ENCODE measurements at regions not wholly inside any gene's neighbourhood (a gene's known extent, or its start where the extent isn't known, plus 50 kb on each side); places are given as distances from the start of the nearest gene placed in this dataset.

DNA sequence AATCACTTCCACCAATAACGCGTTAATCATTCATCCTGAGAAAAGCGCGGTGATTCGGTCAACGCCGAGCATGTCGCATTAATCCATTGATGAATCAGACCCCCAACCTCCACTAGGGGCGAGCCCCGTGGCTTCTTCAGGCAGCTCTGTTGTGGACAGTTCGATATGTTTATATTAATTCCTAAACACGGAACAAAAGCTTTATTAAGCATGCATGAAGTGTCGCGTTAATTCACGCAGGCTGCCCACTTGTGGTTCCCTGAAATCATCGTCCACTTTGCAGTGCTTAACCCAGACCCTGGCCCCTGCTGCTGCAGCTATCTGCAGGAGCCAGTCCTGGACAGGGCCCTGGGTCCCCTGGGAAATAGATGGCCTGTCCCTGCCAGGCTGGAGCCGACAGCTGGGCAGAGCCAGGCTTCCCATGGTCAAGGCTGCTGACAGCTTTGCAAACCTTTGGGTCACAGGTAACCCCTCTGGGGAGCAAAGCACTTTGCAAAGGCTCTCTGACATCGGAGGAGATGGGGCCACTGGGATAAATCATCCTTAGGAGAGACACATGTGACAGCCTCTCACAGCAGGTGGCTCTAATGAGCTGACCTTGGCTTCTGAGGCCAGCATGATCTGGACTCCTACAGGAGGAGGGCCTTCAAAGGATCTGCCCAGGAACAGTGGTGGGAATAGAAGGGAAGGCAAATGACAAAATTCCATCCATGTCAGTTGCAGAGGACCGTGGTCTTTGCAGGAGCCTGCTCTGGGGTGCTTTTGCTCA, 137.0 kb upstream of the AJAP1 start:
- Histone ChIP-seq H3K4me3 (ENCODE audit: low read length) (no peak overlapping the region), H3K9me3 (ENCODE audit: control insufficient read depth, low read length) (no peaks in the 10 kb centered on the region), H3K4me1 (ENCODE audit: control insufficient read depth, insufficient read depth, low read length) (no peaks in the 10 kb centered on the region), H3K27ac (ENCODE audit: low read length) (no peak overlapping the region), H3K27me3 (ENCODE audit: control insufficient read depth, insufficient read depth) (no peaks in the 10 kb centered on the region)
- 79% methylated on average over 19 of the region's 19 CpGs for WGBS
- DNase-seq (no peak), ATAC-seq (no peak)
- intact Hi-C loops (cut with DNase I) = no loop called here

DNA sequence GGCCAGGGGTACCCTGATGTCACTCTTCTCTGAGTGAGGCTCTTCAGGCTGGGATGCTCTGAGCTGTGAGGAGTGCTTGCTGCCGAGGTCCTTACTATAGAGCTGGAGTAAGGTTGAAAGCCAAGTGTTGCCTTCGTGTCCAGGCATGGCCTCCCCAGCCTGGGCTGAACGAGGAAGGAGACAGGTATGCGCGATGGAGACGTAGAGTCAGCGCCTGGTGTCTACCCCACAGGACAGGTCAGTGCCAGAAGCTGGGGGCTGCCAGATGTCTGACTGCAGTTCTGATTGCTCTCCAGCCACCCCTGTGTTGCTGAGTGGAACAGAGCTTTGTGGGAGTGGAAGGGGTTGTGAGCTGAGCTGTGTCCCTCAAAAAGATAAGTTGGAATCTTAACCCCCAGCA, 135.8 kb upstream of the AJAP1 start:
- intact Hi-C loops (cut with DNase I) = no loop called here
- no peaks in the 10 kb centered on the region for H3K4me1 ChIP-seq (ENCODE audit: control insufficient read depth, insufficient read depth, low read length)
- H3K27ac ChIP-seq (ENCODE audit: low read length) = no peak overlapping the region
- no peaks in the 10 kb centered on the region for H3K27me3 ChIP-seq (ENCODE audit: control insufficient read depth, insufficient read depth)
- no peak overlapping the region for H3K4me3 ChIP-seq (ENCODE audit: low read length)
- no peaks in the 10 kb centered on the region for H3K9me3 ChIP-seq (ENCODE audit: control insufficient read depth, low read length)
- DNase-seq = no peak
- WGBS = 91% methylated on average over 7 of the region's 7 CpGs
- no peak for ATAC-seq

GRCh38 chr1:4519954-4520353, 134.5 kb upstream of the AJAP1 start:
- WGBS = 92% methylated on average over 6 of the region's 6 CpGs
- ATAC-seq (no peak), DNase-seq (no peak)
- intact Hi-C loops (cut with DNase I) = no loop called here
- Histone ChIP-seq H3K27me3 (ENCODE audit: control insufficient read depth, insufficient read depth) (no peaks in the 10 kb centered on the region), H3K4me1 (ENCODE audit: control insufficient read depth, insufficient read depth, low read length) (no peaks in the 10 kb centered on the region), H3K27ac (ENCODE audit: low read length) (no peak overlapping the region), H3K9me3 (ENCODE audit: control insufficient read depth, low read length) (no peaks in the 10 kb centered on the region), H3K4me3 (ENCODE audit: low read length) (no peak overlapping the region)

DNA sequence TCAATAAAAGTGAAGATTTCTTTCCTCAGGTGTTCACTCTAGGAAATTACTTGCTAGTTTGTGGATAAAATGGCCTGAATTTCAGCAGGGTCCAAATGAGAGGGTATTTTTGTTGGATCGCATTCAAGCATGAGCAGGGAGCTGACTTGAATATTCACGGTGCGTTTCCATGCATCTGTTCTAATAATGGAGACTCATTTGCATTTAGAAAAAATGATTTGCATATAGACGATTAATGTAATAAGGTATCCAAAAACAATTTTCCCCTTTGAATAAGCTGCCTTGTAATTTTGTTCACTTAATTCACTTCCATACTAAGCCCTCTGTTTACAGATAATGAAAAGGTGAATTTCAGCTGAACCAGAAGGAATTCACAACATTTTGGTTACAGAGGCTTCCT, 130.9 kb upstream of the AJAP1 start:
- DNase-seq (no peak), ATAC-seq (no peak)
- 71% methylated on average over 4 of the region's 4 CpGs for WGBS
- H3K27me3 ChIP-seq (ENCODE audit: control insufficient read depth, insufficient read depth) = no peaks in the 10 kb centered on the region
- H3K9me3 ChIP-seq (ENCODE audit: control insufficient read depth, low read length) = no peaks in the 10 kb centered on the region
- no peak overlapping the region for H3K4me3 ChIP-seq (ENCODE audit: low read length)
- no peak overlapping the region for H3K27ac ChIP-seq (ENCODE audit: low read length)
- no peaks in the 10 kb centered on the region for H3K4me1 ChIP-seq (ENCODE audit: control insufficient read depth, insufficient read depth, low read length)
- intact Hi-C loops (cut with DNase I) = no loop called here

DNA sequence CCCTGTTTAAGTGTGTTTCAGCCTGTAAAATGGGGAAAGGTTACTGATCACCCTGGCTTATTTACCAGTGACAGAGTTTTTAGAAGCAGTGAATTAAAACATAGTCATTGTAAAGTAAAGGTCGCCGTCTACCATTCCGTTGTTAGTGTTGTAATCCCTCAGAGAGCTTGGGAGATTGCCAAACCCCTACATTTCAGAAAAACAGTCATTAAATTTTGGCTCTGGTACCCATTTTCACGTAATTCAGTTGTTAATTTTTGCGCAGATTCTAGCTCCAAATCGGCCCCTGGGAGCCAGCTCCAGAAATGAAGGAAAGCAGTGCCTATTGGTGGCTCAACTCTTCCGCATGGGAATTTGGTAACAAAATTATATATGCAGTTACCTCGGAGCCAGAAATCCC, 127.7 kb upstream of the AJAP1 start:
- no peaks in the 10 kb centered on the region for H3K27me3 ChIP-seq (ENCODE audit: control insufficient read depth, insufficient read depth)
- intact Hi-C loops (cut with DNase I) = loop anchor here in 1 of 4 donors (5.0 kb wide), 1 partner anchor 451 kb away; no protein-coding TSS in a partner anchor
- no peak for ATAC-seq
- no peaks in the 10 kb centered on the region for H3K4me1 ChIP-seq (ENCODE audit: control insufficient read depth, insufficient read depth, low read length)
- no peak overlapping the region for H3K4me3 ChIP-seq (ENCODE audit: low read length)
- DNase-seq = no peak
- 65% methylated on average over 8 of the region's 8 CpGs for WGBS
- no peaks in the 10 kb centered on the region for H3K9me3 ChIP-seq (ENCODE audit: control insufficient read depth, low read length)
- H3K27ac ChIP-seq (ENCODE audit: low read length) = no peak overlapping the region

DNA sequence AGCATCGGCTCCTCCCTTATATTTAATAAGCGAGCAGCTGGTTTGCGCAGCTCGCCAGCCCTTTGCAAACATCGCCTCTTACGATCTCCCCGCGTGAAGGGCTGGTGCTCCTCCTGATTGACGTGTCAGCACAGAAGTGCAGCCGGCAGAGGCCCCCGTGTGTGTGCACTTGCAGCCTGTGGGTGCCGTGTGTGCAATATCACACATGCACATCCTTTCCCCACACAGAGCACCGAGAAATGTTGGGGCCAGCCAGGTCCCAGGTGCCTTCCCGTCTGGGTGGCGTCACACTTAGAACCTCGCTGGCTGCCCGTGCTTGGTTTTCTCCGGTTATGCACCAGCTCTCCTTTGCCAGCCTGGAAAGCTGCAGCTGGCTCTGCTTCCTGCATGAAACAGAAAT, 126.6 kb upstream of the AJAP1 start:
- no peak overlapping the region for H3K27ac ChIP-seq (ENCODE audit: low read length)
- 65% methylated on average over 18 of the region's 18 CpGs for WGBS
- no peaks in the 10 kb centered on the region for H3K27me3 ChIP-seq (ENCODE audit: control insufficient read depth, insufficient read depth)
- no peak for ATAC-seq
- H3K9me3 ChIP-seq (ENCODE audit: control insufficient read depth, low read length) = no peaks in the 10 kb centered on the region
- no peaks in the 10 kb centered on the region for H3K4me1 ChIP-seq (ENCODE audit: control insufficient read depth, insufficient read depth, low read length)
- DNase-seq = no peak
- no peak overlapping the region for H3K4me3 ChIP-seq (ENCODE audit: low read length)
- intact Hi-C loops (cut with DNase I) = loop anchor here in 1 of 4 donors (5.0 kb wide), 1 partner anchor 449 kb away; no protein-coding TSS in a partner anchor

- ATAC-seq (no peak), DNase-seq (no peak)
- Histone ChIP-seq H3K4me3 (ENCODE audit: low read length) (no peak overlapping the region), H3K27ac (ENCODE audit: low read length) (no peak overlapping the region), H3K27me3 (ENCODE audit: control insufficient read depth, insufficient read depth) (no peaks in the 10 kb centered on the region), H3K4me1 (ENCODE audit: control insufficient read depth, insufficient read depth, low read length) (no peaks in the 10 kb centered on the region), H3K9me3 (ENCODE audit: control insufficient read depth, low read length) (no peaks in the 10 kb centered on the region)
- intact Hi-C loops (cut with DNase I) = loop anchor here in 1 of 4 donors (5.0 kb wide), 1 partner anchor 449 kb away; no protein-coding TSS in a partner anchor
- WGBS = 83% methylated on average over 10 of the region's 10 CpGs
Observed at GRCh38 chr1:4528590-4528989, 125.8 kb upstream of the AJAP1 start.

GRCh38 chr1:4529446-4530165, 124.8 kb upstream of the AJAP1 start:
- DNase-seq (no peak), ATAC-seq (no peak)
- Histone ChIP-seq H3K4me3 (ENCODE audit: low read length) (no peak overlapping the region), H3K27ac (ENCODE audit: low read length) (no peak overlapping the region), H3K9me3 (ENCODE audit: control insufficient read depth, low read length) (no peaks in the 10 kb centered on the region), H3K4me1 (ENCODE audit: control insufficient read depth, insufficient read depth, low read length) (no peaks in the 10 kb centered on the region), H3K27me3 (ENCODE audit: control insufficient read depth, insufficient read depth) (no peaks in the 10 kb centered on the region)
- 72% methylated on average over 14 of the region's 14 CpGs for WGBS
- intact Hi-C loops (cut with DNase I) = loop anchor here in 1 of 4 donors (5.0 kb wide), 1 partner anchor 448 kb away; no protein-coding TSS in a partner anchor

DNA sequence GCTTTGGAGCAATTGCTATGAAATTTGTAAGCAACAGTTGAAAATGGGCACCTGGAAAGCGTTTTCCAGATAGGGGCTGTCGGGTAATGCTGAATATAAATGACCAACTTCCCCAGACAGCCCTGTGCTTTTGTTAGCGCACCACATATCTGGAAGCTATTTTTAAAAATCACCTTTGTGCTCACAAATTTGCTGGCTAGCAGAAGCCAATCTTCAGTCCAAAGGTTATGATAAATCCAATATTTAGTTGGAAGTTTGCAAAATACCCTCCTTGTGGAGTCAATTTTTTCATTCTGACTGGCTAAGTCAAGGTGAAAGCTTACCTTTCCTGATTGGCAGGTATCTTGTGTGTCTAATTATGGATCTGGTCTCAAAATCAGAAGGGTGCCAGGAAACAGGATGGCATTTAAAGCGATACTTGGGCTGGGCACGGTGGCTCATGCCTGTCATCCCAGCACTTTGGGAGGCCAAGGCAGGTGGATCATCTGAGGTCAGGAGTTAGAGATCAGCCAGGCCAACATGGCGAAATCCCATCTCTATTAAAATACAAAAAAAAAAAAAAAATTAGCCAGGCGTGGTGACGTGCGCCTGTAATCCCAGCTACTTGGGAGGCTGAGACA, 124.1 kb upstream of the AJAP1 start:
- no peaks in the 10 kb centered on the region for H3K4me1 ChIP-seq (ENCODE audit: control insufficient read depth, insufficient read depth, low read length)
- intact Hi-C loops (cut with DNase I) = no loop called here
- 67% methylated on average over 9 of the region's 9 CpGs for WGBS
- H3K9me3 ChIP-seq (ENCODE audit: control insufficient read depth, low read length) = no peaks in the 10 kb centered on the region
- no peak overlapping the region for H3K4me3 ChIP-seq (ENCODE audit: low read length)
- ATAC-seq (no peak), DNase-seq (no peak)
- no peak overlapping the region for H3K27ac ChIP-seq (ENCODE audit: low read length)
- no peaks in the 10 kb centered on the region for H3K27me3 ChIP-seq (ENCODE audit: control insufficient read depth, insufficient read depth)

DNA sequence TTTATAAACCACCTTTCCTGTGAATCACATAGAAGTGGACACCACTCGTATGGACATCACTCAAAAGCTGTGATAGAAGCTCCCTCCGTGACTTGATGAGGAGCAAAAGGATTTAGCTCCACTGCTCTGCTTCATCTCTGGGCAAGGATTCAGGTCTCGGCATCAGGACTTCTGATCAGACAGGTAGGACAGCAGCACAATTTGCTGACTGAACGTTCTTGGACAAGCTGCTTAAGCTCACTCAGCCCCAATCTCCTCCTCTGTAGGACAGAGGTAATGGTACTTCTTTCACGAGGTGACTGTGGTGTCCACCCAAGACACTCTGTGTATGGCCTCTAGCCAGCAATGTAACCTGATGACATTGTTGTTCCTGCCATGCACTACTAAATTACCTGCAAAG, 122.6 kb upstream of the AJAP1 start:
- H3K4me1 ChIP-seq (ENCODE audit: control insufficient read depth, insufficient read depth, low read length) = no peaks in the 10 kb centered on the region
- DNase-seq (no peak), ATAC-seq (no peak)
- intact Hi-C loops (cut with DNase I) = no loop called here
- 76% methylated on average over 5 of the region's 5 CpGs for WGBS
- H3K27me3 ChIP-seq (ENCODE audit: control insufficient read depth, insufficient read depth) = no peaks in the 10 kb centered on the region
- H3K9me3 ChIP-seq (ENCODE audit: control insufficient read depth, low read length) = no peaks in the 10 kb centered on the region
- no peak overlapping the region for H3K27ac ChIP-seq (ENCODE audit: low read length)
- H3K4me3 ChIP-seq (ENCODE audit: low read length) = no peak overlapping the region

DNA sequence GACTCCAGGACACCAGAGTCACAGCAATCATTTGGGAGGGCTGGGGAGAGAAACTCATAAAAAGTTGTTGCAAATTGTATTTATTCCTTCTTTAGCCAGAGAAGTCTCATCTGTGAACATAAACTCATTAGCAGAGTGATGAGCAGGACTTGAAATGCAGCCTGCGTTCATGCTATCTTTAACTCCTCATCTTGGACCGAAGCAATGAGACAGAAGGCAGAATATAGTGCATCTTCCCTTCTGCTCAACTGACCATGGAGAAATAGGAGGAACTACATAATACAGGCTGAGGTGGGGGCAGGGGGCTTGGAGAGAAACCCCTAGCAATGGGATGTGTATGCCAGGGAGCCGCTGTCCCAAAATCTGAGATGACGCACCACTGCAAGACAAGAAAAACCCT, 121.8 kb upstream of the AJAP1 start:
- intact Hi-C loops (cut with DNase I) = no loop called here
- DNase-seq (no peak), ATAC-seq (no peak)

More for the DNA sequence above, 121.8 kb upstream of the AJAP1 start:
- no peak overlapping the region for H3K4me3 ChIP-seq (ENCODE audit: low read length)
- no peaks in the 10 kb centered on the region for H3K9me3 ChIP-seq (ENCODE audit: control insufficient read depth, low read length)
- H3K4me1 ChIP-seq (ENCODE audit: control insufficient read depth, insufficient read depth, low read length) = no peaks in the 10 kb centered on the region
- WGBS = 93% methylated on average over 4 of the region's 4 CpGs
- no peak overlapping the region for H3K27ac ChIP-seq (ENCODE audit: low read length)
- H3K27me3 ChIP-seq (ENCODE audit: control insufficient read depth, insufficient read depth) = no peaks in the 10 kb centered on the region

Measured in right cardiac atrium (tissue), 5 donors.